K562 (cell line): ENCODE measurements at regions not wholly inside any gene's neighbourhood (a gene's known extent, or its start where the extent isn't known, plus 50 kb on each side); places are given as distances from the start of the nearest gene placed in this dataset.

Experiments
- BHLHE40 ChIP-seq: IDR thresholded peaks from 2 replicates; pipeline ENCODE4 v1.6.1; 2011; ENCODE audit warnings: low read length, improper control_type of control experiment
- CTCFL ChIP-seq: IDR thresholded peaks from 2 replicates; pipeline ENCODE4 v1.6.1; 2011; ENCODE audit warnings: borderline replicate concordance, low read depth, mild to moderate bottlenecking, moderate library complexity, low read length; ENCODE audit not compliant: insufficient read depth, poor library complexity, severe bottlenecking
- EHMT2 ChIP-seq: fragments of 450-650 bp; IDR thresholded peaks from 2 replicates; pipeline ENCODE4 v1.6.1; 2018; ENCODE audit warnings: antibody characterized with exemption
- EP300 ChIP-seq: IDR thresholded peaks from 2 replicates; pipeline ENCODE4 v1.6.1; 2012; ENCODE audit warnings: low read length, improper control_type of control experiment
- HDAC2 ChIP-seq: fragments of 450-650 bp; IDR thresholded peaks from 2 replicates; pipeline ENCODE4 v1.6.1; 2016; ENCODE audit warnings: mild to moderate bottlenecking
- MAFK ChIP-seq: IDR thresholded peaks from 2 replicates; pipeline ENCODE4 v1.6.1; 2011; ENCODE audit warnings: low read length, improper control_type of control experiment
- NCOA2 ChIP-seq, 2 experiments: fragments of 450-650 bp; IDR thresholded peaks; 2 replicates each; pipeline ENCODE4 v1.6.1; 2018; ENCODE audit warnings: mild to moderate bottlenecking in 2 of 2, moderate library complexity in 1 of 2; ENCODE audit not compliant: partially characterized antibody in 2 of 2
- POLR2AphosphoS5 ChIP-seq: IDR thresholded peaks from 2 replicates; pipeline ENCODE4 v1.6.1; 2011; ENCODE audit warnings: mild to moderate bottlenecking, low read depth, low read length, moderate library complexity; ENCODE audit not compliant: control insufficient read depth, insufficient read depth
- SMARCB1 ChIP-seq: IDR thresholded peaks from 2 replicates; pipeline ENCODE4 v1.6.1; 2011; ENCODE audit warnings: improper control_type of control experiment, low read depth; ENCODE audit not compliant: insufficient read length
- STAT5B ChIP-seq: fragments of 250-450 bp; sonication (Bioruptor Pico); IDR thresholded peaks from 2 replicates; pipeline ENCODE4 v1.8.0; 2021; ENCODE audit warnings: mild to moderate bottlenecking, inconsistent platforms
- TBP ChIP-seq: optimal IDR thresholded peaks from 2 replicates; pipeline ENCODE3; 2011; ENCODE audit warnings: low read depth, low read length, improper control_type of control experiment
- ZBTB17 ChIP-seq: fragments of 450-650 bp; formaldehyde crosslinking; IDR thresholded peaks from 2 replicates; pipeline ENCODE4 v1.4.0; 2020; ENCODE audit warnings: mild to moderate bottlenecking
- TF ChIP-seq, protein P1 (sequence below), 3 experiments: IDR thresholded peaks in 2 of 3; conservative IDR thresholded peaks in 1 of 3; 2 replicates each; pipeline ENCODE4 v1.5.1; 2011 to 2012; ENCODE audit warnings: low read length in 3 of 3, mild to moderate bottlenecking in 3 of 3, control low read depth in 2 of 3, improper control_type of control experiment in 1 of 3, inconsistent platforms in 1 of 3, low read depth in 1 of 3, mixed read lengths in 1 of 3, moderate library complexity in 1 of 3; ENCODE audit not compliant: insufficient read depth in 2 of 3
- TF ChIP-seq, protein P2 (sequence below): fragments of 250-450 bp; sonication (Bioruptor Pico); IDR thresholded peaks from 2 replicates; pipeline ENCODE4 v1.4.0; 2020; ENCODE audit warnings: mild to moderate bottlenecking, moderate library complexity

DNA sequence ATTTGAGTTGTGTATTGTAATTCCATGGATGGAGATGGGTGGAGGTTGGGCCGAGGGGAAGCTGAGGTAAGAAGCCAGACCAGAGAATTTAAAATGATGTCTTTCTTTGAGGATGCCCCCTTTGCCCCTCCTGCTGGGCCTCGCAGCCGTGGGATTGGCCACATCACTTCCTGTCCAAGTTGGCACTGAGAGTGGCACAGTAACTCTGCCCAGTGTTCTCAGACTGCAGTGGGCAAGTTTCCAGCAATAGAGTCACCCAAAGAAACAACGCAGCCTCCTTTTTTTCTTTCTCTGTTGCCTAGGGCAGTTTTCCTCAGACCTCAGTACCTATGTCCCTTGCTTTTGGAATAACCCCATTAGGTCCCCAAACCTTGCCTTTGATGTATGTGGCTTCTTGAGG, 306.6 kb upstream of the DMRT1 start:
- TF ChIP-seq POLR2AphosphoS5 (no peak), EP300 (no peak), MAFK (no peak), NCOA2 (IDR thresholded peaks at IDR 0.05; ENCODE audit: partially characterized antibody in 2 of 2) (no peak), ZBTB17 (CRISPR knock-in tag) (no peak), TBP (no peak), HDAC2 (no peak), SMARCB1 (no peak), BHLHE40 (no peak), CTCFL (no peak), EHMT2 (no peak), STAT5B (CRISPR knock-in tag) (no peak)
- TF ChIP-seq, protein P1, sequence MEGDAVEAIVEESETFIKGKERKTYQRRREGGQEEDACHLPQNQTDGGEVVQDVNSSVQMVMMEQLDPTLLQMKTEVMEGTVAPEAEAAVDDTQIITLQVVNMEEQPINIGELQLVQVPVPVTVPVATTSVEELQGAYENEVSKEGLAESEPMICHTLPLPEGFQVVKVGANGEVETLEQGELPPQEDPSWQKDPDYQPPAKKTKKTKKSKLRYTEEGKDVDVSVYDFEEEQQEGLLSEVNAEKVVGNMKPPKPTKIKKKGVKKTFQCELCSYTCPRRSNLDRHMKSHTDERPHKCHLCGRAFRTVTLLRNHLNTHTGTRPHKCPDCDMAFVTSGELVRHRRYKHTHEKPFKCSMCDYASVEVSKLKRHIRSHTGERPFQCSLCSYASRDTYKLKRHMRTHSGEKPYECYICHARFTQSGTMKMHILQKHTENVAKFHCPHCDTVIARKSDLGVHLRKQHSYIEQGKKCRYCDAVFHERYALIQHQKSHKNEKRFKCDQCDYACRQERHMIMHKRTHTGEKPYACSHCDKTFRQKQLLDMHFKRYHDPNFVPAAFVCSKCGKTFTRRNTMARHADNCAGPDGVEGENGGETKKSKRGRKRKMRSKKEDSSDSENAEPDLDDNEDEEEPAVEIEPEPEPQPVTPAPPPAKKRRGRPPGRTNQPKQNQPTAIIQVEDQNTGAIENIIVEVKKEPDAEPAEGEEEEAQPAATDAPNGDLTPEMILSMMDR (IDR thresholded peaks at IDR 0.05 in 2 of 3, conservative IDR thresholded peaks at IDR 0.05 in 1 of 3; ENCODE audit: insufficient read depth in 2 of 3, low read depth in 1 of 3, low read length in 3 of 3), result no peak
- TF ChIP-seq, protein P2, sequence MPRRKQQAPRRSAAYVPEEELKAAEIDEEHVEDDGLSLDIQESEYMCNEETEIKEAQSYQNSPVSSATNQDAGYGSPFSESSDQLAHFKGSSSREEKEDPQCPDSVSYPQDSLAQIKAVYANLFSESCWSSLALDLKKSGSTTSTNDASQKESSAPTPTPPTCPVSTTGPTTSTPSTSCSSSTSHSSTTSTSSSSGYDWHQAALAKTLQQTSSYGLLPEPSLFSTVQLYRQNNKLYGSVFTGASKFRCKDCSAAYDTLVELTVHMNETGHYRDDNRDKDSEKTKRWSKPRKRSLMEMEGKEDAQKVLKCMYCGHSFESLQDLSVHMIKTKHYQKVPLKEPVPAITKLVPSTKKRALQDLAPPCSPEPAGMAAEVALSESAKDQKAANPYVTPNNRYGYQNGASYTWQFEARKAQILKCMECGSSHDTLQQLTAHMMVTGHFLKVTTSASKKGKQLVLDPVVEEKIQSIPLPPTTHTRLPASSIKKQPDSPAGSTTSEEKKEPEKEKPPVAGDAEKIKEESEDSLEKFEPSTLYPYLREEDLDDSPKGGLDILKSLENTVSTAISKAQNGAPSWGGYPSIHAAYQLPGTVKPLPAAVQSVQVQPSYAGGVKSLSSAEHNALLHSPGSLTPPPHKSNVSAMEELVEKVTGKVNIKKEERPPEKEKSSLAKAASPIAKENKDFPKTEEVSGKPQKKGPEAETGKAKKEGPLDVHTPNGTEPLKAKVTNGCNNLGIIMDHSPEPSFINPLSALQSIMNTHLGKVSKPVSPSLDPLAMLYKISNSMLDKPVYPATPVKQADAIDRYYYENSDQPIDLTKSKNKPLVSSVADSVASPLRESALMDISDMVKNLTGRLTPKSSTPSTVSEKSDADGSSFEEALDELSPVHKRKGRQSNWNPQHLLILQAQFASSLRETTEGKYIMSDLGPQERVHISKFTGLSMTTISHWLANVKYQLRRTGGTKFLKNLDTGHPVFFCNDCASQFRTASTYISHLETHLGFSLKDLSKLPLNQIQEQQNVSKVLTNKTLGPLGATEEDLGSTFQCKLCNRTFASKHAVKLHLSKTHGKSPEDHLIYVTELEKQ, result no peak
